GM12878 (cell line): ENCODE measurements at regions not wholly inside any gene's neighbourhood (a gene's known extent, or its start where the extent isn't known, plus 50 kb on each side); places are given as distances from the start of the nearest gene placed in this dataset.
"Not testable (repeated sequence)": the region's sequence is repeated elsewhere in the genome, so short reads cannot be mapped to it uniquely, and the experiment has no call there.

ENCODE experiments used
- BCL3 ChIP-seq: IDR thresholded peaks from 2 replicates; pipeline ENCODE4 v1.6.1; 2011; ENCODE audit warnings: borderline replicate concordance, low read depth, mild to moderate bottlenecking, moderate library complexity, low read length; ENCODE audit not compliant: insufficient read depth, poor library complexity, severe bottlenecking
- CTCF ChIP-seq, 3 experiments: IDR thresholded peaks in 2 of 3; conservative IDR thresholded peaks in 1 of 3; 2 replicates each; pipeline ENCODE4 v1.5.1; 2011; ENCODE audit warnings: low read depth in 3 of 3, low read length in 3 of 3, mild to moderate bottlenecking in 3 of 3, control low read depth in 2 of 3, moderate library complexity in 2 of 3, inconsistent platforms in 1 of 3, mixed read lengths in 1 of 3; ENCODE audit not compliant: control insufficient read depth in 2 of 3, insufficient read depth in 1 of 3; ENCODE audit errors: extremely low read depth in 1 of 3
- MYC ChIP-seq: IDR thresholded peaks from 2 replicates; pipeline ENCODE4 v1.6.1; 2011; ENCODE audit warnings: mild to moderate bottlenecking, low read length, moderate library complexity, inconsistent platforms; ENCODE audit not compliant: insufficient read depth, insufficient replicate concordance, insufficient read length, severe bottlenecking
- RAD21 ChIP-seq: IDR thresholded peaks from 2 replicates; pipeline ENCODE4 v1.6.1; 2011; ENCODE audit warnings: mild to moderate bottlenecking, low read depth, low read length, moderate library complexity; ENCODE audit not compliant: insufficient read depth
- RFX5 ChIP-seq: IDR thresholded peaks from 2 replicates; pipeline ENCODE4 v1.6.1; 2011; ENCODE audit warnings: low read depth, low read length, improper control_type of control experiment
- SP1 ChIP-seq: IDR thresholded peaks from one replicate; pipeline ENCODE4 v1.6.1; 2011; ENCODE audit warnings: low read depth, low read length
- TCF12 ChIP-seq: IDR thresholded peaks from 2 replicates; pipeline ENCODE4 v1.6.1; 2011; ENCODE audit warnings: low read depth, mild to moderate bottlenecking, low read length

DNA sequence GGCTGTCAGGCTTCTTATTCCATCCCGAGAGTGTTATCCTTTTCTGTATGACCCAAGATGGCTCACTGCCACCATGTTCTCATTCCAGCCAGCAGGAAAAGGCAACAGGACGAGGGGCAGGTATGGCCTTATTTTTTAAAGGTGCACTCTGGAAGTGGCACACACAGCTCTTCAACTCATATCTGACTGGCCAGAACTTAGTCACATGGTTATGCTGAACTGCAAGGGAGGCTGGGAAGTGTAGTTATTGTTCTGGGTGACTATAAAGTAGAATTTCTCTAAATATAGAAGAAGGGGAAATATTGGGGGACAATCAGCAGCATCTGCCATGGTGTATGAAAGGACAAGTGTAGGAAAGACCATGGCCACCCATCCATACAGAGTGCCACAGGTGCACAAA is 107.6 kb downstream of the SRGAP2 start:
- TF ChIP-seq CTCF (IDR thresholded peaks at IDR 0.05 in 2 of 3, conservative IDR thresholded peaks at IDR 0.05 in 1 of 3; ENCODE audit: control insufficient read depth in 2 of 3, extremely low read depth in 1 of 3, insufficient read depth in 1 of 3, low read depth in 3 of 3, low read length in 3 of 3); BCL3; RAD21; TCF12; SP1; RFX5; MYC: not testable (repeated sequence)
